Left forelimb (tissue), 1 donor: ENCODE measurements at regions not wholly inside any gene's neighbourhood (a gene's known extent, or its start where the extent isn't known, plus 50 kb on each side); places are given as distances from the start of the nearest gene placed in this dataset.
A peak's percentile ranks its signal among the peaks of the same experiment; 100 is the strongest.

Experiments used
- DNase-seq: peaks from one replicate; pipeline ENCODE4 v3.0.0-alpha.2; 2018; ENCODE audit warnings: low spot score

- DNase-seq: no peak
Measured at GRCh38 chr15:47460795-47461573, 256.3 kb upstream of the SEMA6D start.

GRCh38 chr15:47461652-47462141, 255.6 kb upstream of the SEMA6D start:
- DNase-seq: no peak

GRCh38 chr15:47466357-47466756, 250.9 kb upstream of the SEMA6D start:
- no peak for DNase-seq

- no peak for DNase-seq
Measured at GRCh38 chr15:47470983-47471382, 246.3 kb upstream of the SEMA6D start.

- peak; percentile 67 for DNase-seq
Measured at GRCh38 chr15:47473106-47473725, 244.1 kb upstream of the SEMA6D start.

- DNase-seq: peak; percentile 80
Measured at GRCh38 chr15:47473832-47474231, 243.5 kb upstream of the SEMA6D start.

GRCh38 chr15:47475336-47475735, 242.0 kb upstream of the SEMA6D start:
- DNase-seq: no peak

GRCh38 chr15:47477341-47477740, 240.0 kb upstream of the SEMA6D start:
- no peak for DNase-seq

GRCh38 chr15:47484059-47484458, 233.2 kb upstream of the SEMA6D start:
- DNase-seq: no peak

- no peak for DNase-seq
Measured at GRCh38 chr15:47484997-47485396, 232.3 kb upstream of the SEMA6D start.

GRCh38 chr15:47485419-47485818, 231.9 kb upstream of the SEMA6D start:
- no peak for DNase-seq

- DNase-seq: no peak
Measured at GRCh38 chr15:47486040-47486439, 231.3 kb upstream of the SEMA6D start.

- DNase-seq: no peak
Measured at GRCh38 chr15:47492195-47492594, 225.1 kb upstream of the SEMA6D start.

- no peak for DNase-seq
Measured at GRCh38 chr15:47493357-47494247, 223.7 kb upstream of the SEMA6D start.

GRCh38 chr15:47496343-47497185, 220.7 kb upstream of the SEMA6D start:
- no peak for DNase-seq

- no peak for DNase-seq
Measured at GRCh38 chr15:47500842-47501241, 216.5 kb upstream of the SEMA6D start.

- DNase-seq: no peak
Measured at GRCh38 chr15:47502041-47502440, 215.3 kb upstream of the SEMA6D start.

- no peak for DNase-seq
Measured at GRCh38 chr15:47503876-47504275, 213.4 kb upstream of the SEMA6D start.

- no peak for DNase-seq
Measured at GRCh38 chr15:47504624-47505256, 212.6 kb upstream of the SEMA6D start.

- no peak for DNase-seq
Measured at GRCh38 chr15:47505712-47506328, 211.5 kb upstream of the SEMA6D start.
